Activated naive CD8-positive, alpha-beta T cell treated with anti-CD3 and anti-CD28 coated beads for 36 hours (primary cell): ENCODE measurements at regions not wholly inside any gene's neighbourhood (a gene's known extent, or its start where the extent isn't known, plus 50 kb on each side); places are given as distances from the start of the nearest gene placed in this dataset.
"Not testable (repeated sequence)": the region's sequence is repeated elsewhere in the genome, so short reads cannot be mapped to it uniquely, and the experiment has no call there.

Experiments used
- DNase-seq: peaks from one replicate; pipeline ENCODE4 v3.0.0; 2021
- H3K27ac Mint-ChIP-seq: one replicate; pipeline ENCODE4 v1.8.0; 2022; ENCODE audit warnings: mild to moderate bottlenecking, moderate library complexity, mixed read lengths
- H3K27me3 Mint-ChIP-seq: one replicate; pipeline ENCODE4 v1.8.0; 2022; ENCODE audit warnings: mild to moderate bottlenecking, mixed read lengths
- H3K36me3 Mint-ChIP-seq: one replicate; pipeline ENCODE4 v1.8.0; 2021; ENCODE audit warnings: mild to moderate bottlenecking, mixed read lengths
- H3K4me1 Mint-ChIP-seq: one replicate; pipeline ENCODE4 v1.8.0; 2021; ENCODE audit warnings: mixed read lengths
- H3K4me3 Mint-ChIP-seq: one replicate; pipeline ENCODE4 v1.8.0; 2022; ENCODE audit warnings: mild to moderate bottlenecking, moderate library complexity, mixed read lengths
- H3K9me3 Mint-ChIP-seq: one replicate; pipeline ENCODE4 v1.8.0; 2022; ENCODE audit warnings: mixed read lengths

DNA sequence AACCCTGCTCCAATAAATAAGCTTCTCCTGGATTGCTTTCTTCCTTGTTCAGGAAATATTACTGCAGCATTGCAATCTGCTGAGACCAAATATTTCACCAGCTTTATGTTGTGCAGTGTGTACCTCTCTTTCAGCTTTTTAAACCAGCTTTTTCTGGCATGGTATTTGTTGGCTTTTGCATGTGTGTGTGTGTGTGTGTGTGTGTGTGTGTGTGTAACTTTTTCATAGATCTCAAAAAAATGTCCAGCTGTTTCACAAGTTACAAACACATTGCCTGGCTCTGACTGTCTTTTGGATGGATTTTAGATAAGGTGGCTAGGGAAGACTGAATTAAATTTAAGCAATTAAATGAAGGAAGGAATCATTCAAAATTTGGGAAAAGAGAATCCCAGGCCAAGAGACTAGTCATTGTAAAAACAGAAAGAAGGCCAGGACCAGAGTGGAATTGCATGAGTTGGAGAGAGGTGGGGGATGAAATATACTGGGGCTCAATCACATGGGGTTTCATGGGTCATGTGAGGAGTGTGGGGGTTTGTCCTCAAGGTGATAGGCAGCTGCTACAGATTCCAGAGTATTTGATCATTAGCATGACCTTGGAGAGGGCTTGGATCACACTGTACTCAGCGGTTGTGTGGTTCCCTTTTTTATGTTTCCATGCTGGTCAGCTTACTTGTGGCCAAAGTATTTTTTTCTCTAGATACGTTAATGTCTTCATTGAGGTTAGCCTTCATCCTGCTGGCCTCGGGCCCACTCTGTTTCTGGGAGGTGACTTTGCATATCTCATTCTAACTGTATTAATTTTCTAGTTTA is 357.7 kb upstream of the BOD1L1 start:
- no peaks in the 10 kb centered on the region for H3K9me3 Mint-ChIP-seq
- peaks cover 4% of the 10 kb centered on the region for H3K4me1 Mint-ChIP-seq
- H3K27ac Mint-ChIP-seq, result no peak overlapping the region
- peaks cover 7% of the 10 kb centered on the region for H3K27me3 Mint-ChIP-seq
- no peak for DNase-seq
- no peak overlapping the region for H3K4me3 Mint-ChIP-seq
- no peaks in the 10 kb centered on the region for H3K36me3 Mint-ChIP-seq

DNA sequence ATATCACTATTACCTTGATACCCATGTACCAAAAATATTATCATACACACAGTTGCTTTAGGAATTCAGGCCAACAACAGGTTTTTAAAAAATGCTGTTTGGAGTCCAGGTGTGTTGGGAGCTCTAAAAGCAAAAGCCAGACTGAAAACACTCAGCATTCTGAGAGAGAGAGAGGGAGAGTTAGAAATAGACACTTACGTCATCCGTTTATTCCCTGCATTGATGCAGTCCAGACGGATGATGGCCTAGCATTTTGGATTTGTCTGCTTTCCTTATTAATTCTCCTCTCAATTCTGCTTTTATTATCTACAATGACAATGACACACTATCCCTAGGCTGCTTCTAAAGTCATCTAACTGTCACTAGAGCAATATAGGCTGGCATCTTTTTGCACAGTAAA is 358.3 kb upstream of the BOD1L1 start:
- Mint-ChIP-seq H3K36me3 (no peaks in the 10 kb centered on the region), H3K27ac (no peak overlapping the region), H3K4me1 (peaks cover 4% of the 10 kb centered on the region), H3K27me3 (peaks cover 7% of the 10 kb centered on the region), H3K4me3 (no peak overlapping the region), H3K9me3 (no peaks in the 10 kb centered on the region)
- no peak for DNase-seq

- peaks cover 7% of the 10 kb centered on the region for H3K27me3 Mint-ChIP-seq
- no peak overlapping the region for H3K4me3 Mint-ChIP-seq
- no peak for DNase-seq
- no peaks in the 10 kb centered on the region for H3K36me3 Mint-ChIP-seq
- peaks cover 4% of the 10 kb centered on the region for H3K4me1 Mint-ChIP-seq
- no peak overlapping the region for H3K27ac Mint-ChIP-seq
- H3K9me3 Mint-ChIP-seq, result no peaks in the 10 kb centered on the region
These were observed 359.0 kb upstream of the BOD1L1 start for GRCh38 chr4:13986548-13986947.

- Mint-ChIP-seq H3K27ac (no peak overlapping the region), H3K27me3 (peaks cover 7% of the 10 kb centered on the region), H3K4me3 (no peak overlapping the region), H3K4me1 (no peaks in the 10 kb centered on the region), H3K9me3 (no peaks in the 10 kb centered on the region), H3K36me3 (no peaks in the 10 kb centered on the region)
- DNase-seq, result no peak
These were observed 361.1 kb upstream of the BOD1L1 start for GRCh38 chr4:13988353-13989305.

GRCh38 chr4:13989501-13989900 is 362.0 kb upstream of the BOD1L1 start:
- no peaks in the 10 kb centered on the region for H3K9me3 Mint-ChIP-seq
- no peak overlapping the region for H3K27ac Mint-ChIP-seq
- H3K36me3 Mint-ChIP-seq, result no peaks in the 10 kb centered on the region
- no peak overlapping the region for H3K4me3 Mint-ChIP-seq
- H3K27me3 Mint-ChIP-seq, result peaks cover 7% of the 10 kb centered on the region
- no peak for DNase-seq
- H3K4me1 Mint-ChIP-seq, result no peaks in the 10 kb centered on the region

GRCh38 chr4:13990596-13991589 is 363.4 kb upstream of the BOD1L1 start:
- H3K4me3 Mint-ChIP-seq, result no peak overlapping the region
- no peaks in the 10 kb centered on the region for H3K9me3 Mint-ChIP-seq
- H3K27me3 Mint-ChIP-seq, result peaks cover 7% of the 10 kb centered on the region
- H3K36me3 Mint-ChIP-seq, result no peaks in the 10 kb centered on the region
- no peak overlapping the region for H3K27ac Mint-ChIP-seq
- H3K4me1 Mint-ChIP-seq, result no peaks in the 10 kb centered on the region
- no peak for DNase-seq

DNA sequence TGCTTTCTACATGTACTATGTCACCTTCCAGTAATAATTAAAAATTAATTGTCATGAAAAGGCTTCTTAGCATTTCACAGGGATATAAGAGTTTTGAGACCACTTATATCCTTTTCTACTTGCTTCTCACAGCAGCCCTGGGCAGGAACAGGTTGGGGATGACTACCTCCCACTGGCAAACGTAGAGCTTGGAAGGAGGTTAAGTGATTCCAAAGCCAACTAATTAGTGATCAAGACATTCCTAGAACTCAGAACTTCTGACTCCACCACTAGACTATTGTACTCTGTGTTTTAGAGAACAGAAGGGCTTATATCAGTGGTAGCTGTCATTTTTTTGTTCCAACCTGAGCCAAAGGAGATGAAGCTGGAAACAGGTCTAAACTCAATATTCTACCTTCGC is 364.5 kb upstream of the BOD1L1 start:
- H3K4me1 Mint-ChIP-seq, result no peaks in the 10 kb centered on the region
- no peak overlapping the region for H3K27ac Mint-ChIP-seq
- H3K9me3 Mint-ChIP-seq, result no peaks in the 10 kb centered on the region
- H3K4me3 Mint-ChIP-seq, result no peak overlapping the region
- H3K36me3 Mint-ChIP-seq, result no peaks in the 10 kb centered on the region
- peaks cover 7% of the 10 kb centered on the region for H3K27me3 Mint-ChIP-seq
- DNase-seq, result no peak

DNA sequence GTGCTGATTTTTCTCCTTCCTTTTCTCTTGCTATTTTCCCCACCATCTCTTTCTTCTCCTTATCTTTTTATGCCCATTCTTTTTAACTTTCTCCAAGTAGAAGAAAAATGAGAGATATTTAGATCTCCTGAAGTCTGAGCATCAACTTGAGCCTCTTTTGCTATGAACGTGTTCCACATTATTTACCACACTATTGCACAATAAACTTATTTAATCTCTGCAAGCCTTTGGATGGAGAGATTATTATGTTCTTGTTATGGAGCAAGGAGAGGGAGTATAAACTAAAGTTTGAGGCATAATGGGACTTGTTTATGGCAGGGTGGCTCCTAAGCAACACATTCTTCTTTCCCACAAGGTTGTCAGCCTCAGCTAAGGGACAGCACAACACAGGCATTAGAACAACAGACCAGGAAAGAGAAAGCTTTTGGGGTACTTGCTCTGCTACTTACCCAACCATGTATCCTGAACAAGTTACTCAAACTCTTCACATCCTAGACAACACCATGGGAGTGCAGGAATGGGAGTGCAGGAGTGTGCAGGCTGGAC is 365.5 kb upstream of the BOD1L1 start:
- no peak for DNase-seq
- Mint-ChIP-seq H3K27me3 (peaks cover 2% of the 10 kb centered on the region), H3K4me3 (no peak overlapping the region), H3K27ac (no peak overlapping the region), H3K36me3 (no peaks in the 10 kb centered on the region), H3K4me1 (no peaks in the 10 kb centered on the region), H3K9me3 (no peaks in the 10 kb centered on the region)

DNA sequence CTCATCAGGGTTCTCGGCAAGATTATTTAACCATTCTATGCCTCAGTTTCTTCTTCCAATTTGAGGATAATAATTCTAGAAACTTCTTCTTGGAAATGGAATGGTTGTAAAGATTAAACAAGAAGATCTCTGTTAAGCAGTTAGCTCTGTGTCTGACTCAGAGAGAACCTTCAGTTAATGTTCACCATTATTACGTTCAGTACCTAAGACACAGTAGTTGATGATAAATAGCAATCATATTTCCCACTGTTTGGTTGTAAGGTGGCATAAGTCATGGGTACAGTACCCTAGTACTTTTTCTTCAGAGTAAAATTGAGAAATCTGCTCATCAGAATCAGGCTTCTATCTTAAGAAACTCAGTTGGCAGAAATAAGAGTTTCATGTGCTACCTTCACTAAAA is 366.5 kb upstream of the BOD1L1 start:
- H3K9me3 Mint-ChIP-seq, result no peaks in the 10 kb centered on the region
- no peak for DNase-seq
- no peaks in the 10 kb centered on the region for H3K36me3 Mint-ChIP-seq
- H3K27ac Mint-ChIP-seq, result no peak overlapping the region
- H3K27me3 Mint-ChIP-seq, result no peaks in the 10 kb centered on the region
- H3K4me1 Mint-ChIP-seq, result no peaks in the 10 kb centered on the region
- H3K4me3 Mint-ChIP-seq, result no peak overlapping the region

DNA sequence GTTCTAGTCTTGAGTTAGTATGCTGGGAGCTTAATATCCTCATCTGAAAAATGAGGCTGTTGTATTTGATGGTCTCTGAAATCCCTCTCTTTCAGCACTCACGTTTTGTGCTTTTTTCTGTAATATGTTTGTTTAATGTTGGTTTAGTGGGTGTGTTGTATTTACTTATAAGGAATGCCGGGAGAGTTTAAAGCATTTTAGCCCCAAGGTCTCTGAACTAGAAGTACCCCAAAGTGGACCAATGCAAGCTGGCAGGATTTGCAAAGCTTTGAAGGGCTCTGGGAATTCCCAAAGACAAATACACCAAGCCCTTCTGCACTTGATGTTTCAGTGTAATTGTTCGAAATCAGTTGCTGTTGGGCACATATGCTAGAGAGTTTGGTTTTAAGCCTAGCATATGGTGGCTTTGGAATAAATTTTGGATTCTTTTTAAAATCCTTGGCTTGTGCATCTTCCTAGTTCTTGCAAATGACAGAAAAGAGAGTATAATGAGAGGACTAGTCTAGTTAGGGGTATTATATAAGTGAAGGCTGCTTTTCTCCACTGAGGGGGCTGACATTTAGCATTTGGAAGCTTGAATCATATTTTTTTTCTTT is 371.4 kb upstream of the BOD1L1 start:
- no peak overlapping the region for H3K27ac Mint-ChIP-seq
- DNase-seq, result no peak
- peaks cover 4% of the 10 kb centered on the region for H3K27me3 Mint-ChIP-seq
- H3K4me1 Mint-ChIP-seq, result no peaks in the 10 kb centered on the region
- H3K4me3 Mint-ChIP-seq, result no peak overlapping the region
- no peaks in the 10 kb centered on the region for H3K36me3 Mint-ChIP-seq
- H3K9me3 Mint-ChIP-seq, result peaks cover 21% of the 10 kb centered on the region

GRCh38 chr4:14000091-14000814 is 372.7 kb upstream of the BOD1L1 start:
- Mint-ChIP-seq H3K27me3 (peaks cover 4% of the 10 kb centered on the region), H3K9me3 (peaks cover 22% of the 10 kb centered on the region), H3K4me3 (no peak overlapping the region), H3K36me3 (no peaks in the 10 kb centered on the region), H3K4me1 (no peaks in the 10 kb centered on the region), H3K27ac (no peak overlapping the region)
- no peak for DNase-seq

GRCh38 chr4:14002331-14002730 is 374.8 kb upstream of the BOD1L1 start:
- not testable (repeated sequence) for H3K4me3 Mint-ChIP-seq, H3K27me3 Mint-ChIP-seq, DNase-seq, H3K36me3 Mint-ChIP-seq, H3K27ac Mint-ChIP-seq, H3K4me1 Mint-ChIP-seq
- peaks cover 22% of the 10 kb centered on the region for H3K9me3 Mint-ChIP-seq

- Mint-ChIP-seq H3K36me3 (no peaks in the 10 kb centered on the region), H3K4me1 (no peaks in the 10 kb centered on the region), H3K27me3 (no peaks in the 10 kb centered on the region), H3K9me3 (peaks cover 4% of the 10 kb centered on the region), H3K27ac (no peak overlapping the region), H3K4me3 (no peak overlapping the region)
- no peak for DNase-seq
These were observed 381.0 kb upstream of the BOD1L1 start for GRCh38 chr4:14008494-14008893.
